ACC112 (cell line): ENCODE measurements at regions not wholly inside any gene's neighbourhood (a gene's known extent, or its start where the extent isn't known, plus 50 kb on each side); places are given as distances from the start of the nearest gene placed in this dataset.

ENCODE experiments used
- H2AFZ ChIP-seq: fragments of 200-600 bp; sonication (generic); one replicate; pipeline ENCODE4 v1.6.0; 2017; ENCODE audit warnings: antibody characterized with exemption, low read length; ENCODE audit not compliant: unreplicated experiment
- H3K27ac ChIP-seq: fragments of 200-600 bp; sonication (generic); 2 replicates; pipeline ENCODE4 v1.5.1; 2014; ENCODE audit warnings: low read depth, mild to moderate bottlenecking, antibody characterized with exemption, low read length, moderate library complexity
- H3K27me3 ChIP-seq: fragments of 200-600 bp; sonication (generic); 2 replicates; pipeline ENCODE4 v1.6.1; 2014; ENCODE audit warnings: mild to moderate bottlenecking, antibody characterized with exemption, low read length, moderate library complexity, mixed read lengths; ENCODE audit not compliant: insufficient read depth
- H3K36me3 ChIP-seq: fragments of 200-600 bp; sonication (generic); 2 replicates; pipeline ENCODE4 v1.6.1; 2016; ENCODE audit warnings: mild to moderate bottlenecking, antibody characterized with exemption, low read length, moderate library complexity, mixed read lengths; ENCODE audit not compliant: insufficient read depth
- H3K4me1 ChIP-seq: fragments of 200-600 bp; sonication (generic); one replicate; pipeline ENCODE4 v1.6.1; 2016; ENCODE audit warnings: low read length, mixed read lengths; ENCODE audit not compliant: insufficient read depth, unreplicated experiment, control insufficient read depth
- H3K4me3 ChIP-seq: fragments of 200-600 bp; sonication (generic); 2 replicates; pipeline ENCODE4 v1.5.1; 2014; ENCODE audit warnings: mild to moderate bottlenecking, low read depth, low read length
- H3K79me2 ChIP-seq: fragments of 200-600 bp; sonication (generic); one replicate; pipeline ENCODE4 v1.6.0; 2016; ENCODE audit warnings: low read length; ENCODE audit not compliant: control insufficient read depth, unreplicated experiment, insufficient read depth

- H3K27ac ChIP-seq: no peak overlapping the region
- H3K79me2 ChIP-seq: no peaks in the 10 kb centered on the region
- H3K4me1 ChIP-seq: peaks cover 5% of the 10 kb centered on the region
- no peak overlapping the region for H2AFZ ChIP-seq
- no peaks in the 10 kb centered on the region for H3K27me3 ChIP-seq
- H3K36me3 ChIP-seq: no peaks in the 10 kb centered on the region
- H3K4me3 ChIP-seq: no peak overlapping the region
Measured at GRCh38 chr10:21021843-21022594, 124.9 kb upstream of the NEBL start.

GRCh38 chr10:21021231-21021630, 124.1 kb upstream of the NEBL start:
- Histone ChIP-seq H3K27me3 (no peaks in the 10 kb centered on the region), H3K27ac (no peak overlapping the region), H3K36me3 (no peaks in the 10 kb centered on the region), H3K4me3 (no peak overlapping the region), H2AFZ (no peak overlapping the region), H3K79me2 (no peaks in the 10 kb centered on the region), H3K4me1 (peaks cover 5% of the 10 kb centered on the region)

- Histone ChIP-seq H3K4me3 (no peak overlapping the region), H3K27me3 (no peaks in the 10 kb centered on the region), H3K4me1 (peaks cover 5% of the 10 kb centered on the region), H3K79me2 (no peaks in the 10 kb centered on the region), H2AFZ (no peak overlapping the region), H3K27ac (no peak overlapping the region), H3K36me3 (no peaks in the 10 kb centered on the region)
Measured at GRCh38 chr10:21020545-21020944, 123.4 kb upstream of the NEBL start.

- Histone ChIP-seq H2AFZ (no peak overlapping the region), H3K79me2 (no peaks in the 10 kb centered on the region), H3K4me1 (peaks cover 5% of the 10 kb centered on the region), H3K27me3 (no peaks in the 10 kb centered on the region), H3K4me3 (no peak overlapping the region), H3K27ac (no peak overlapping the region), H3K36me3 (no peaks in the 10 kb centered on the region)
Measured at GRCh38 chr10:21019436-21019835, 122.3 kb upstream of the NEBL start.

- H3K4me1 ChIP-seq: no peaks in the 10 kb centered on the region
- no peak overlapping the region for H2AFZ ChIP-seq
- no peaks in the 10 kb centered on the region for H3K79me2 ChIP-seq
- H3K4me3 ChIP-seq: no peak overlapping the region
- no peaks in the 10 kb centered on the region for H3K27me3 ChIP-seq
- H3K36me3 ChIP-seq: no peaks in the 10 kb centered on the region
- no peak overlapping the region for H3K27ac ChIP-seq
Measured at GRCh38 chr10:21015851-21016250, 118.7 kb upstream of the NEBL start.

- H3K4me3 ChIP-seq: no peak overlapping the region
- no peaks in the 10 kb centered on the region for H3K36me3 ChIP-seq
- no peaks in the 10 kb centered on the region for H3K79me2 ChIP-seq
- no peak overlapping the region for H2AFZ ChIP-seq
- no peaks in the 10 kb centered on the region for H3K4me1 ChIP-seq
- H3K27ac ChIP-seq: no peak overlapping the region
- H3K27me3 ChIP-seq: no peaks in the 10 kb centered on the region
Measured at GRCh38 chr10:21014141-21014540, 117.0 kb upstream of the NEBL start.

GRCh38 chr10:21011433-21012018, 114.4 kb upstream of the NEBL start:
- no peak overlapping the region for H2AFZ ChIP-seq
- H3K27ac ChIP-seq: no peak overlapping the region
- H3K36me3 ChIP-seq: no peaks in the 10 kb centered on the region
- no peaks in the 10 kb centered on the region for H3K4me1 ChIP-seq
- H3K79me2 ChIP-seq: no peaks in the 10 kb centered on the region
- H3K4me3 ChIP-seq: no peak overlapping the region
- H3K27me3 ChIP-seq: no peaks in the 10 kb centered on the region

GRCh38 chr10:21010615-21011014, 113.5 kb upstream of the NEBL start:
- no peak overlapping the region for H2AFZ ChIP-seq

GRCh38 chr10:21003240-21003822, 106.2 kb upstream of the NEBL start:
- Histone ChIP-seq H3K79me2 (no peaks in the 10 kb centered on the region), H2AFZ (no peak overlapping the region), H3K27me3 (no peaks in the 10 kb centered on the region), H3K36me3 (no peaks in the 10 kb centered on the region), H3K4me3 (no peak overlapping the region), H3K27ac (peak overlapping the region; percentile 98), H3K4me1 (peaks cover 24% of the 10 kb centered on the region)

More at GRCh38 chr10:21010615-21011014, 113.5 kb upstream of the NEBL start:
- no peak overlapping the region for H3K4me3 ChIP-seq
- H3K79me2 ChIP-seq: no peaks in the 10 kb centered on the region
- no peak overlapping the region for H3K27ac ChIP-seq
- H3K27me3 ChIP-seq: no peaks in the 10 kb centered on the region
- no peaks in the 10 kb centered on the region for H3K4me1 ChIP-seq
- no peaks in the 10 kb centered on the region for H3K36me3 ChIP-seq

- Histone ChIP-seq H3K4me1 (peaks cover 24% of the 10 kb centered on the region), H3K27ac (peak overlapping the region; percentile 98), H3K36me3 (no peaks in the 10 kb centered on the region), H3K27me3 (no peaks in the 10 kb centered on the region), H3K79me2 (no peaks in the 10 kb centered on the region), H3K4me3 (peak overlapping the region; percentile 60; the same call in 1 of the 2 replicates), H2AFZ (peak overlapping the region; percentile 57)
Measured at GRCh38 chr10:21002091-21002878, 105.2 kb upstream of the NEBL start.
